GM12873 (cell line): ENCODE measurements at regions not wholly inside any gene's neighbourhood (a gene's known extent, or its start where the extent isn't known, plus 50 kb on each side); places are given as distances from the start of the nearest gene placed in this dataset.

Experiments
- TF ChIP-seq, protein P1 (sequence below): IDR thresholded peaks from 2 replicates; pipeline ENCODE4 v1.5.1; 2012; ENCODE audit warnings: low read depth, mild to moderate bottlenecking, moderate library complexity, low read length, control low read depth; ENCODE audit not compliant: insufficient read depth; ENCODE audit errors: missing control alignments

- TF ChIP-seq, protein P1, sequence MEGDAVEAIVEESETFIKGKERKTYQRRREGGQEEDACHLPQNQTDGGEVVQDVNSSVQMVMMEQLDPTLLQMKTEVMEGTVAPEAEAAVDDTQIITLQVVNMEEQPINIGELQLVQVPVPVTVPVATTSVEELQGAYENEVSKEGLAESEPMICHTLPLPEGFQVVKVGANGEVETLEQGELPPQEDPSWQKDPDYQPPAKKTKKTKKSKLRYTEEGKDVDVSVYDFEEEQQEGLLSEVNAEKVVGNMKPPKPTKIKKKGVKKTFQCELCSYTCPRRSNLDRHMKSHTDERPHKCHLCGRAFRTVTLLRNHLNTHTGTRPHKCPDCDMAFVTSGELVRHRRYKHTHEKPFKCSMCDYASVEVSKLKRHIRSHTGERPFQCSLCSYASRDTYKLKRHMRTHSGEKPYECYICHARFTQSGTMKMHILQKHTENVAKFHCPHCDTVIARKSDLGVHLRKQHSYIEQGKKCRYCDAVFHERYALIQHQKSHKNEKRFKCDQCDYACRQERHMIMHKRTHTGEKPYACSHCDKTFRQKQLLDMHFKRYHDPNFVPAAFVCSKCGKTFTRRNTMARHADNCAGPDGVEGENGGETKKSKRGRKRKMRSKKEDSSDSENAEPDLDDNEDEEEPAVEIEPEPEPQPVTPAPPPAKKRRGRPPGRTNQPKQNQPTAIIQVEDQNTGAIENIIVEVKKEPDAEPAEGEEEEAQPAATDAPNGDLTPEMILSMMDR = no peak
Observed at GRCh38 chr2:17179145-17179808, 339.0 kb downstream of the RAD51AP2 start.

DNA sequence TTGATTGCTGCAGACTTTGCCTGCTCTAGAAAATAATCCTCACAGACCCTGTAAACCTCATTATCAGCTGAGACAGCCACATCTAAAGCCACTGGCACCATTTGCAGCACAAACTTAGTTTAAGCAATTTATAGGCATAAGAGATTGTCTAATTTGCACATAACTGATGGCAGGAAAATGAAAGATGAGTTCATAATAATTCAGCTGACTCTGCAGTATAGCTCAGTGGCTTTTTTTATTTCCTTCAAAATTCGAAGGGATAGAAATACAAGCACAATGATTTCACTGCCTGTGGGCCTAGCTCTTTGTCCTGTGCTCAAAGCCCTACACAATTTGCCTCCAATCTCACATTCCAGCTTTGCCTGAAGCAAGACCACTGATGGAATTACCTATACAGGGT is 341.2 kb downstream of the RAD51AP2 start:
- TF ChIP-seq, protein P1 = no peak

DNA sequence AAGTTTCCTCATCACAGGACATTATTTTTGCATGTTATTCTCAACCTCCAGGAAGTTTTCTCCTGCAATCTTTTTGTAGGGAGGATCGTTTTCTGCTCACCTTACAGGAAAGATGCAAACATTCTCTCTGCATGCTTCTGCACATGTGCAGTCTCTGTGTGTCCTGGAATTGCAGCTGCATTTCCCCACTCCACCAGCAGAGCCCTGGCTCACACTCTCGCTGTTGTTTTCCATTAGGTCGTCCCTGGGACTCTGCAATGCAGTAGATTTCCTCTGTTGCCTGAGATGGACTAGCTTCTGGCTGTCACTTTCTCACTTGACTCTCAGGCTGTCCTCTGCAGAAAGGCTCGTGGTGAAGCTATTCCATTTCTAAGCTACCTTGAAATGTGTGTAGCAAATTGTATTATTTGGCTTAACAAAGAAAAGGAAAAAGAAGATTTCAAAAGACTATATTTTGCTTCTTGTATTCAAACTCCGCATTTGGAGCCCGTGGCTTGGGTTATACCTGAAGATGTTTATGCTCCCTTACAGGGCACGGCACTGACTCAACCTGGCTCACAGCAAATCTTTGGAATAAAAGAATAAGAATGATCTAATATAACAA is 346.7 kb downstream of the RAD51AP2 start:
- TF ChIP-seq, protein P1 = peak; percentile 76

DNA sequence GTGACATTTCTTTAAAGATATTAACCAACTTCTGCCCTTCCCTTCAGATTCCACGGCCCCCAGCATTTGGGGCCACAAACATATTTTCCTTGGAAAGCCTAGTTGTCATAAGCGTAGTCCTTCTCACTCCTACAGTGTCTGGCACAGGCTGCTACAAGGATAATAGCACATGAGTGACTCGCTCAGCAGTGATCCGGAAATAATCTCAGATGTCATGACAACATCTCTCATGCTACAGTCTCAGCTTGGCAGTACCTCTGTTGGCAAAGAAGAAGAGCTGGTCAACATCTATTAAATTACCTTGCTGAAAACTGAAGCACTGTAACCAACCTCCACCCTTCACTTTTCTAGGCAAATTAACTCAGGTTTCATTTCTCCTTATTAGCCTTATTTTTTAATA is 351.7 kb downstream of the RAD51AP2 start:
- TF ChIP-seq, protein P1 = no peak

DNA sequence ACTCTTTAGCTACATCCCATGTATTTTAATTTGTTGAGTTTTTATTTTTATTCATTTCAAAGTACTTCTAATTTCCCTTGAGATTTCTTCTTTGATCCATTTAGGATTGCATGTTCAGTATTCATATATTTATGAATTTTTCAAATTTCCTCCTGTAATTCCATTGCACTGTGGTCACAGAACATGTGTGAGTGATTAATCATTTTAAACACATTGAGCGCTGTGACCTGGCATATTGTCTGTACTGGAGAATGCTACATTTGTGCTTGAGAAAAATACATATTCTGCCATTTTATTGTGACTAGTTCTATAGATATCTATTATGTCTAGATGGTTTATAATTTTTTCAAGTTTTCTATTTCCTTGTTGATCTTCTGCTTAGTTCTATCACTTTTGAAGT is 353.7 kb downstream of the RAD51AP2 start:
- TF ChIP-seq, protein P1 = no peak

GRCh38 chr2:17163638-17164037 is 354.6 kb downstream of the RAD51AP2 start:
- TF ChIP-seq, protein P1 = no peak

GRCh38 chr2:17162713-17163112 is 355.5 kb downstream of the RAD51AP2 start:
- TF ChIP-seq, protein P1 = no peak
